LNCAP (cell line): ENCODE measurements at regions not wholly inside any gene's neighbourhood (a gene's known extent, or its start where the extent isn't known, plus 50 kb on each side); places are given as distances from the start of the nearest gene placed in this dataset.

ENCODE experiments used
- TF ChIP-seq, protein P1 (sequence below): fragments of 450-650 bp; IDR thresholded peaks from 2 replicates; pipeline ENCODE4 v1.5.1; 2017; ENCODE audit warnings: mild to moderate bottlenecking

DNA sequence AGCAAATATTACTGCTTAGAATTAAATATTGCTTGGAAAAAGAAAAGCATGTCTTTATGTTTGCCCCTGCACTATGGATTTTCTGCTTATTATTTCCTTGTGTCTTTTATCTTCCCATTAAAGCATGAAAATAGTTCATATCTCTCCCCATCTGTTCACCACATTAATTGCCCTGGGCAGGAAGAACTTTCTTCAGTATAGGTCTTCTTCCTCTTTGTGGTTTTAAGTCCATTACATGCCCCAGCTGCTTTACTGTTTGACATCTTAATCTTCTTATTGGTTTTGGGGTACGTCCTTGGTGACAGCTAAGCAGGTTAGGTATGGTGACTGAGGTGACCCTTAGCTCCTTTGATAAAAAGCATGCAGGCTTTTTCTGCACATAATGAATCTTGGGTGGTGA is 157.3 kb downstream of the AASDH start:
- TF ChIP-seq, protein P1, sequence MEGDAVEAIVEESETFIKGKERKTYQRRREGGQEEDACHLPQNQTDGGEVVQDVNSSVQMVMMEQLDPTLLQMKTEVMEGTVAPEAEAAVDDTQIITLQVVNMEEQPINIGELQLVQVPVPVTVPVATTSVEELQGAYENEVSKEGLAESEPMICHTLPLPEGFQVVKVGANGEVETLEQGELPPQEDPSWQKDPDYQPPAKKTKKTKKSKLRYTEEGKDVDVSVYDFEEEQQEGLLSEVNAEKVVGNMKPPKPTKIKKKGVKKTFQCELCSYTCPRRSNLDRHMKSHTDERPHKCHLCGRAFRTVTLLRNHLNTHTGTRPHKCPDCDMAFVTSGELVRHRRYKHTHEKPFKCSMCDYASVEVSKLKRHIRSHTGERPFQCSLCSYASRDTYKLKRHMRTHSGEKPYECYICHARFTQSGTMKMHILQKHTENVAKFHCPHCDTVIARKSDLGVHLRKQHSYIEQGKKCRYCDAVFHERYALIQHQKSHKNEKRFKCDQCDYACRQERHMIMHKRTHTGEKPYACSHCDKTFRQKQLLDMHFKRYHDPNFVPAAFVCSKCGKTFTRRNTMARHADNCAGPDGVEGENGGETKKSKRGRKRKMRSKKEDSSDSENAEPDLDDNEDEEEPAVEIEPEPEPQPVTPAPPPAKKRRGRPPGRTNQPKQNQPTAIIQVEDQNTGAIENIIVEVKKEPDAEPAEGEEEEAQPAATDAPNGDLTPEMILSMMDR = no peak

DNA sequence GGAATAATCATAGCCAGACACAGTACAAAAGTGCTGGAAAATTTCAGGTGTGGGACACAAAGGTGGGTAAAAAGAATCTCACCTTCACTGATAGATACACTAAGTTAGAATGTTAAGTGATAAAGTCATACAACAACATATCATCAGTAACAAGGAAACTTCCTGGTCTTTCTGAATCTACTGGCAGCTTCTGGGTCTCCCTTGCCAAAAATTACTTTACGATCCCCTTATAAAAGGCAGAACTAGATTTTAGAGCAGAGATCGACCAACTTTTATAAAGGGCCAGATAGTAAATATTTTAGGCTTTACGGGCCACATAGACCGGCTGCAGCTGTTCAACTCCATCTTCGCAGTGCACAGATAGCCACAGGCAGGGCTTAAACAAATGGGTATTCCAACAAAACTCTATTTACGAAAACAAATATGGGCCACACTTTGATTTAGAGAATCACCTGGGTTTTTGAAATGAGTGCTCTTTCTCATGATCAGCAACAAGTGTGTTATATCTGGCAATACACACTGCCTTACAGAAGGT is 159.9 kb downstream of the AASDH start:
- TF ChIP-seq, protein P1 = no peak

DNA sequence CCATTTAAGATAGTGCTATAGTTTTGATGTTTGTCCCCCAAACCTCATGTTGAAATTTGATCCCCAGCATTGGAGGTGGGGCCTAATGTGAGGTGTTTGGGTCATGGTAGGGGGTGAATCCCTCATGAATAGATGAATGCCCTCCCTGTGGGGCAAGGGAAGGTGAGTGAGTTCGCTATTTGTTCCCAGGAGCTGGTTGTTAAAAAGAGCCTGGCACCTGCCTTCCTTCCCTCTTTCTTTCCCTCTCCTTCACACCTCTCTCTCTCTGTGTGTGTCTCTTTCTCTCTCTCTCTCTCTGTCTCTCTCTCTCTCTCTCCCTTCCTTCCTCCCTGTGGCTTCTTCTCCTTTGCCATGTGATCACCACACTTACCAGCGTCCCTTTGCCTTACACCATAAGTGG is 160.7 kb downstream of the AASDH start:
- TF ChIP-seq, protein P1 = no peak

DNA sequence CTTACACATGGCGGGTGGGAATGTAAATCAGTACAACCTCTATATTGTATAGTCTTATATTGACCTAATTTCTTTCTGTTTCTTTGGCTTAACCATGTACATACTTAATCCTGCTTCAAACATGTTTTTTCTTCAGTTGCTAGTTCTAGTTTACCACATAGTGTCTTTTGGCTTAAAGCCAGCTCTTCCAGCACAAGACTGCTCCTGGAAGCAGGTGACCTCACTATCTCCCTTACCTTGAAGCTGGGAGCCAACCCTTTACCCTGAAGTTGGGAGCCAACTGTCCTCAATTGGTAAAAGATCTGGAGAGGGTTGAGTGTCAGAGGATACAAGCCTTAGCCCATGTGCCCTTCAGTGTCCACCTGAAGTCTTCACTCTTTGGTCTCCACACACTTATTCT is 162.7 kb downstream of the AASDH start:
- TF ChIP-seq, protein P1 = no peak

DNA sequence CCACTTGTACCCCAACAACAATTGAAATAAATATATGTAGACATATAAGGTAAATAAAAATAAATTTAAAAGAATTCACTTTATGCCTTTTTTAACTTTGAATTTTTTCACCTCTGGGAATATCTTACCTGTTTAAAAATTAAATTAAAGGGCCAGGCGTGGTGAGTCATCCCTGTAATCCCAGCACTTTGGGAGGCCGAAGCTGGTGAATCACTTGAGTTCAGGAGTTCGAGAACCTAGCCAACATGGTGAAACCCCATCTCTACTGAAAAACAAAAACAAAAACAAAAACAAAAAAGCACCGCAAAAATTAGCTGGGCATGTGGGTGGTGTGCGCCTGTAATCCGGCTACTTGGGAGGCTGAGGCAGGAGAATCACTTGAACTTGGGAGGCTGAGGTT is 164.8 kb downstream of the AASDH start:
- TF ChIP-seq, protein P1 = no peak

DNA sequence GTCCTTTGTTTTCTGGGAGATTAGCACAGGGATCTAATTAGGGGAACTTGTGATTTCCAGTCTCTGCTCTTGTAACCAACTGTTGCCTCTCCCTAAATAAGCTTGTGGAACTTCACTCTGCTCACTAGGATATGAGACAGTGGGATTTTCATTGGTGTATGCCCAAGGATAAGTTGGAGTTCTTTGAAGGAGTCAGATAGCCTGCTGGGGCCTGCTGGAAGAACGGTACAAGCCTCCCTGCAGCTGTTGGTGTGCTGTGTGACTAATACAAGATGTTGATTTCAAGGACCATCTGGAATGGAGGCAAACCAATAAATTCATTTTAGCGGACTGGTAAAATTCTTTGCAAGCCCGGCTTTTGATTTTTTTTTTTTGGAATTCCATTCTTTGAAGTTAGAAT is 167.0 kb downstream of the AASDH start:
- TF ChIP-seq, protein P1 = no peak

DNA sequence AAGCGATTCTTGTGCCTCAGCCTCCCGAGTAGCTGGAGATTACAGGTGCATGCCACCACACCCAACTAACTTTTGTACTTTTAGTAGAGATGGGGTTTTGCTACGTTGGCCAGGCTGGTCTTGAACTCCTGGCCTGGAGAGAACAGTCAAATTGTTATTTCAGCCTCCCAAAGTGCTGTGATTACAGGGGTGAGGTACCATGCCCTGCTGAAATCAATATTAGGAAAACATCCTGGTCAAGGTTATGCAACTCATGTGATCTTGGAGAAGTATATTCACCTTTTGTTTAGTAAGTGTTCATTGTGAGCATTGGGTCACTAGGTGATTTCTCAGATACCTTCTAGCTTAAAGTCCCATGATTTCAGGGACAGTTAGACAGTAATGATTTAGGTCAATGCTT is 167.8 kb downstream of the AASDH start:
- TF ChIP-seq, protein P1 = no peak

DNA sequence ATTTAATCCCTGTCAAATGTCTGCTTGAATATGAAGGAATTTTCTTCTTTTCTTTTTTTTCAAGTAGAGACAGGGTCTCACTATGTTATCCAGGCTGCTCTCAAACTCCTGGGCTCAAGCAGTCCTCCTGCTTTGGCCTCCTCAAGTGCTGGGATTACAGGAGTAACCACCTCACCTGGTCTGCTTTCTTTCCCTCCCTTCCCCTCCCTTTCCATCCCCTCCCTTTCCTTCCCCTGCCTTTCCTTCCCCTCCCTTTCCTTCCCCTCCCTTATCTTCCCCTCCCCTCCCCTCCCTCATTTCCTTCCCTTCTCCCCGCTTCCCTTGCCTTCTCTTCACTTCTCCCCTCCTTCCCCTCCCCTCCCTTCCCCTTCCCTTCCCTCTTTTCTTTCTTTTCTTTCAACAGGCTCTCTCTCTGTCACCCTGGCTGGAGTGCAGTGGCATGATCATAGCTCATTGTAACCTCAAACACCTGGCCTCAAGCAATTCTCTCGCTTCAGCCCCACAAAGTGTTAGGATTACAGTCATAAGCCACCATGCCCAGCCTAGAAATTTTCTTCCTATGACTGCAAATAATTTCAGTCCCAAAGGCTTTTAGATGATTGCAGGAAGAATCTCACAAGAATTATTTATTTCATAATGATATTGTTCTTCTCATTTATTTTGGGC is 168.9 kb downstream of the AASDH start:
- TF ChIP-seq, protein P1 = no peak
